ENCODE measurements at regions not wholly inside any gene's neighbourhood (a gene's known extent, or its start where the extent isn't known, plus 50 kb on each side); places are given as distances from the start of the nearest gene placed in this dataset.

- TF ChIP-seq REST (IDR thresholded peaks at IDR 0.05; ENCODE audit: borderline replicate concordance) (no peak), REST (CRISPR knock-in tag; IDR thresholded peaks at IDR 0.05; ENCODE audit: low read depth) (no peak), ZZZ3 (IDR thresholded peaks at IDR 0.05) (no peak), ETS2 (tag; IDR thresholded peaks at IDR 0.05; ENCODE audit: borderline replicate concordance, poor library complexity, severe bottlenecking) (no peak), ATF4 (CRISPR knock-in tag; IDR thresholded peaks at IDR 0.05) (no peak), USF1 (CRISPR knock-in tag; IDR thresholded peaks at IDR 0.05) (no peak), ZNF174 (CRISPR knock-in tag; IDR thresholded peaks at IDR 0.05) (no peak), CTCF (IDR thresholded peaks at IDR 0.05 in 2 of 3, conservative IDR thresholded peaks at IDR 0.05 in 1 of 3; ENCODE audit: insufficient read depth in 2 of 3, low read depth in 1 of 3, low read length in 3 of 3) (no peak), POLR2A (conservative IDR thresholded peaks at IDR 0.05) (no peak), ZBED1 (IDR thresholded peaks at IDR 0.05) (no peak)
These were observed 195.2 kb upstream of the HS3ST5 start for GRCh38 chr6:114537977-114538376.

Measured in K562 (cell line).